ENCODE measurements at regions not wholly inside any gene's neighbourhood (a gene's known extent, or its start where the extent isn't known, plus 50 kb on each side); places are given as distances from the start of the nearest gene placed in this dataset.
A peak's percentile ranks its signal among the peaks of the same experiment; 100 is the strongest.
"Not testable (repeated sequence)": the region's sequence is repeated elsewhere in the genome, so short reads cannot be mapped to it uniquely, and the experiment has no call there.

DNA sequence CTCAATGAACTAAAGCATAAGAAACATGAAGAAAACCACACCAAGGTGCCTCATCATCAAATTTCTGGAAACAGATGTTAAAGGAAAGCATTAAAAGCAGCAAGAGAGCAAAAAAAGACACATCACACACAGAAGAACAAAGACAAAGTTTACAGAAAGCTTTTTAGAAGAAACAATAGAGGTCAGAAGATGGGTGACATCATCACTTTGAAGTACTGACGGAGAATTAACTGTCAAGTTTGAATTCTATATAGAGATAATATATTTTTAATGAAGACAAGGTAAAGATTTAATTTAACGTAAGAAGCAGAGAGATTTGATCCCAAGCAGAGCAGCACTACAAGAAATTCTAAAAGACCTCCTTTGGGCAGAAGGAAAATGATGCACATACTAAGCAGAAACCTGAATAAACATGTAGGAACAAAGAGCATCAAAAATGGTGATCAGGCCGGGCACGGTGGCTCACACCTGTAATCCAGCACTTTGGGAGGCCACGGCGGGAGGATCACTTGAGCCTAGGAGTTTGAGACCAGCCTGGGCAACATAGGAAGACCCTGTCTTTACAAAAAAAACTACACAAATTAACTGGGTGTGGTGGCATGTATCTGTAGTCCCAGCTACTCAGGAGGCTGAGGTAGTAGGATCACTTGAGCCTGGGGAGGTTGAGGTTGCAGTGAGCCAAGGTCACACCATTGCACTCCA lies 63.3 kb upstream of the RTL6 start:
- FAIRE-seq (no peak), ATAC-seq (no peak), DNase-seq (peak in 1 of 6 donors; percentile 12)
- TF ChIP-seq, protein P1, sequence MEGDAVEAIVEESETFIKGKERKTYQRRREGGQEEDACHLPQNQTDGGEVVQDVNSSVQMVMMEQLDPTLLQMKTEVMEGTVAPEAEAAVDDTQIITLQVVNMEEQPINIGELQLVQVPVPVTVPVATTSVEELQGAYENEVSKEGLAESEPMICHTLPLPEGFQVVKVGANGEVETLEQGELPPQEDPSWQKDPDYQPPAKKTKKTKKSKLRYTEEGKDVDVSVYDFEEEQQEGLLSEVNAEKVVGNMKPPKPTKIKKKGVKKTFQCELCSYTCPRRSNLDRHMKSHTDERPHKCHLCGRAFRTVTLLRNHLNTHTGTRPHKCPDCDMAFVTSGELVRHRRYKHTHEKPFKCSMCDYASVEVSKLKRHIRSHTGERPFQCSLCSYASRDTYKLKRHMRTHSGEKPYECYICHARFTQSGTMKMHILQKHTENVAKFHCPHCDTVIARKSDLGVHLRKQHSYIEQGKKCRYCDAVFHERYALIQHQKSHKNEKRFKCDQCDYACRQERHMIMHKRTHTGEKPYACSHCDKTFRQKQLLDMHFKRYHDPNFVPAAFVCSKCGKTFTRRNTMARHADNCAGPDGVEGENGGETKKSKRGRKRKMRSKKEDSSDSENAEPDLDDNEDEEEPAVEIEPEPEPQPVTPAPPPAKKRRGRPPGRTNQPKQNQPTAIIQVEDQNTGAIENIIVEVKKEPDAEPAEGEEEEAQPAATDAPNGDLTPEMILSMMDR (IDR thresholded peaks at IDR 0.05): no peak
- 75 to 76% methylated on average over 6 of the region's 6 CpGs for WGBS, 2 donors
- intact Hi-C loops (cut with DNase I): loop anchor here in 1 of 3 donors (10.0 kb wide), 1 partner anchor 64 kb away; no protein-coding TSS in a partner anchor
- Histone ChIP-seq H3K4me1 (no peaks in the 10 kb centered on the region), H3K4me3 (no peak overlapping the region), H3K27ac (no peak overlapping the region), H3K27me3 (no peaks in the 10 kb centered on the region), H3K36me3 (no peaks in the 10 kb centered on the region), H3K9me3 (no peaks in the 10 kb centered on the region)

DNA sequence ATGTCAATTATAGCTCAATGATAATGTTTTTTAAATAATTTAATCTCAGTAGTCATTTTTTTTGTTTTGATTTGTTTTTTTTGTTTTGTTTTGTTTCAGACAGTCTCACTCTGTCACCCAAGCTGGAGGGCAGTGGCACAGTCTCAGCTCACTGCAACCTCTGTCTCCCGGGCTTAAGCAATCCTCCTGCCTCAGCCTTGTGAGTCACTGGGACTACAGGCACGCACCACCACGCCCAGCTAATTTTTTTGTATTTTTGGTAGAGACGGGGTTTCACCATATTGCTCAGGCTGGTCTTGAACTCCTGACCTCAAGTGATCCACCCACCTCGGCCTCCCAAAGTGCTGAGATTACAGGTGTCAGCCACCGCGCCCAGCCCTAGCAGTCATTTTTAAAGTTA lies 60.6 kb upstream of the RTL6 start:
- H3K4me1 ChIP-seq; H3K27me3 ChIP-seq; intact Hi-C loops (cut with DNase I); FAIRE-seq; H3K9me3 ChIP-seq; H3K36me3 ChIP-seq; H3K4me3 ChIP-seq; H3K27ac ChIP-seq; ATAC-seq: not testable (repeated sequence)
- peak in 1 of 6 donors; percentile 4 for DNase-seq
- WGBS, 2 donors: 72 to 83% methylated on average over 7 of the region's 7 CpGs

DNA sequence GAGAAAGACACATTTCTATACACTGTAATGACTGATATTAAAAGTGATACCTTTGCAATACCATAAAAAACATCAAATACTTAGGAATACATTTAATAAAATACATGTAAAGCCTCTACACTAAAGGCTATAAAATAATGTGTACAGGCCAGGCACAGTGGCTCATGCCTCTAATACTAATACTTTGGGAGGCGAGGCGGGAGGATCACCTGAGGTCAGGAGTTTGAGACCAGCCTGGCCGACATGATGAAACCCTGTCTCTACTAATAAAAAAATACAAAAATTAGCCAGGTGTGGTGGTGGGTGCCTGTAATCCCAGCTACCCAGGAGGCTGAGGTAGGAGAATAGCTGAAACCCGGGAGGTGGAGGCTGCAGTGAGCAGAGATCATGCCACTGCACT lies 59.8 kb upstream of the RTL6 start:
- H3K36me3 ChIP-seq; H3K27me3 ChIP-seq; H3K4me3 ChIP-seq; H3K9me3 ChIP-seq; FAIRE-seq; intact Hi-C loops (cut with DNase I); DNase-seq; ATAC-seq; H3K27ac ChIP-seq; H3K4me1 ChIP-seq: not testable (repeated sequence)
- 79 to 92% methylated on average over 4 of the region's 4 CpGs for WGBS, 2 donors

DNA sequence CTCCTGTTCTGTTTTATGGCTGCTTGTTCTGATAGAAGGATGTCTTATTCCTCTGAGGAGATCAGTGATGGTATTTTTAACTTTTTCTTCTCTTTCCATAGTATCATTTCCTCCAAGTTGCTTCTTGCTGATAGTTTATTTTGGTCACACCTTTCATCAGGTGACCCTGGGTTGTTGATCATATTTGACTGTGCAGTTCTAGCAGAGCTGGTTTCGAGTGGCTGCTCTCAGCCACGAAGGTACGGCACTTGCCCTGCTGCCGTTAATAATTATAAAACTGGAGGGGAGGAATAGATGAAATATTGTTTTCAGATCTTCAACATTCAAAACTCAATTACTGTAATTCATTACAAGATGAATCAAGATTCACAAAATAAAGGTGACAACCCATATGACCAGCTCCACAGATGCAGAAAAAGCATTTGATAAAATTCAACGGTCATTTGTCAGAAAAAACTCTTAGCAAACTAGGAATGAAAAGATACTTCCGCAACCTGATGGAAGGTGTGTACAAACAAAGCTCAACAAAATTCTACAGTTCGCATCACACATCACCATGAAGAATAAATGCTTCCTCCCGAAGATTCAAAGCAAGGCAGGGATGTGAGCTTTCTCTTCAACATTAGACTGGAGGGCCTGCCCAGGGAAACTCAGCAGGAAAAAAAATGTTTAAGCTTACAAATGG lies 59.2 kb upstream of the RTL6 start:
- TF ChIP-seq, protein P1 (IDR thresholded peaks at IDR 0.05): no peak
- DNase-seq (no peak), ATAC-seq (no peak), FAIRE-seq (no peak)
- no peaks in the 10 kb centered on the region for H3K9me3 ChIP-seq
- intact Hi-C loops (cut with DNase I): no loop called here
- WGBS, 2 donors: 48 to 55% methylated on average over 8 of the region's 8 CpGs
- H3K4me1 ChIP-seq: no peaks in the 10 kb centered on the region
- H3K36me3 ChIP-seq: no peaks in the 10 kb centered on the region
- H3K27me3 ChIP-seq: no peaks in the 10 kb centered on the region
- H3K4me3 ChIP-seq: no peak overlapping the region
- H3K27ac ChIP-seq: no peak overlapping the region

DNA sequence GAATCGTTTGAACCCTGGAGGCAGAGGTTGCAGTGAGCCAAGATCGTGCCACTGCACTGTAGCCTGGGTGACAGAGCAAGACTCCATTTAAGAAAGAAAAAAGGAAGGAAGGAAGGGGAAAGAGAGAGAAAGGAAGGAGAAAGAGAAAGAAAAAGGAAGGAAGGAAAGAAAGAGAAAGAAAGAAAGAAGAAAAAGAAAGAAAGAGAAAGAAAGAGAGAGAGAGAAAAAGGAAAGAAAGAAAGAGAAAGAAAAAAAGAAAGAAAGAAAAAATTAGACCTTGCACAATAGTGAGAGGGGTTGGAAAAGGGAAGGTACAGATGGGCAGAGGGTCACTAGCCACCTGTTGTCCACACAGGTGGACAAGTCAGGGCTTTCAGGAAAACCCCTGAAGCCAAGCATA lies 57.6 kb upstream of the RTL6 start:
- no peaks in the 10 kb centered on the region for H3K36me3 ChIP-seq
- no peak overlapping the region for H3K27ac ChIP-seq
- H3K4me1 ChIP-seq: no peaks in the 10 kb centered on the region
- TF ChIP-seq, protein P1 (IDR thresholded peaks at IDR 0.05): no peak
- no peaks in the 10 kb centered on the region for H3K9me3 ChIP-seq
- intact Hi-C loops (cut with DNase I): no loop called here
- FAIRE-seq (no peak), DNase-seq (no peak), ATAC-seq (no peak)
- no peaks in the 10 kb centered on the region for H3K27me3 ChIP-seq
- WGBS, 2 donors: 56 to 73% methylated on average over 2 of the region's 2 CpGs
- H3K4me3 ChIP-seq: no peak overlapping the region

DNA sequence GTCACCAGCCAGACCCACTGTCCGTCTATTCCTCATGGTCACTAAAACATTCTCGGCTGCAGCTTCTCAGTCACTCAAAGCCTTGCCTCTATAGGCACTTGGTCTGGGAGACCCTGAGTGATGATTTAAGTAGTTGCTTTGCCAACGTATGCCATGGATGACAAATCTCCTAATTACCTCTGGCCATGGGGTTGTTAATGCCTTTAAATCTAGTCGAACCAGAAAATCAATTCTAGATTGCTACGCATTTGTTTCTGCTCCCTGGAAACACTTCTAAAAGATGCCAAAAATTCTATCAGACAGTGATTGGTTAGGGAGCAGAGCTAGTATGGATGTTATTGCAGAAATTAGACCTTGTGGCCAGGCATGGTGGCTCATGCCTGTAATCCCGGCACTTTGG lies 57.0 kb upstream of the RTL6 start:
- DNase-seq (no peak), ATAC-seq (no peak), FAIRE-seq (no peak)
- Histone ChIP-seq H3K4me3 (no peak overlapping the region), H3K36me3 (no peaks in the 10 kb centered on the region), H3K4me1 (no peaks in the 10 kb centered on the region), H3K9me3 (no peaks in the 10 kb centered on the region), H3K27ac (no peak overlapping the region), H3K27me3 (no peaks in the 10 kb centered on the region)
- intact Hi-C loops (cut with DNase I): no loop called here
- TF ChIP-seq, protein P1 (IDR thresholded peaks at IDR 0.05): no peak
- WGBS, 2 donors: 23 to 34% methylated on average over 6 of the region's 6 CpGs

Measured in pancreas (tissue), 10 donors.